Stimulated activated CD4-positive, alpha-beta T cell treated with anti-CD3 and anti-CD28 coated beads, TNF-alpha, amount 100 ng/mL, for 4 hours (primary cell): ENCODE measurements at regions not wholly inside any gene's neighbourhood (a gene's known extent, or its start where the extent isn't known, plus 50 kb on each side); places are given as distances from the start of the nearest gene placed in this dataset.

Experiments
- DNase-seq, 3 experiments: peaks; one replicate each; pipeline ENCODE4 v3.0.0-alpha.2; 2020; ENCODE audit warnings: low read depth in 3 of 3

DNA sequence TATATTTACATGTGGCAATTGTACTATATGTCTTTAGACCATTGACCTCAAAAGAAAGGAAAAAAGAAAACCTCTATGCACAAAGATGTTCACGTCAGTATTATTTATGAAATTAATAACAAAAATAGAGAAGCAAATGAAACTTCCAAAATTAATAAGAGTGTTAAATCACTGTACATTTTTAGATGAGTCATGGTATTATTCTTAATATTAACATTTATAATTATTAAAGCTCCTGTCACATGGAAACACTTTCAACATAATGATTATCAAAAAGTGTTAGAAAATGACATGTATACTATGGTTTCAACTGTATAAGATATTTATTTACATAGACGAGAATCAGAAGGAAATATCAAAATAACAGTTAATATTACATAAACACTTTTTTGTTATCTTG lies 324.9 kb upstream of the RUNX1 start:
- no peak for DNase-seq

DNA sequence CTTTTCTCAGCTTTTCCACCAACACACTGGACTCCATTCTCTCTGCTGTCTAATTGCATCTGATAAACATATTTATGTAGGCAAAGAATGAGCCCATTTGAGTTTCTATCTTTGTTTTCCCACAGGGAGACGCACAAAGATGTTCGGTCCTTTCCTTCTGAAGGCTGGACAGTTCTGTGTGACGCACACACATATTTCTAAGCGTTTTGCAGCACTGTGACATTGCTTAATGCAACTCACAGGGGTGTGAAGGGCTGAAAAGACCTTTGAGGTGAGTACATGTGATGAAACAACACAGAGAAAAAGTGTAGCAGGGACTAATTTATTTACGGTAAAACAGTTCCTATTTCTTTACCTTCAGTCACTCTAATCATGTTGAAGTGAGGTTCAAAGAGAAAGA lies 323.1 kb upstream of the RUNX1 start:
- DNase-seq, result no peak

DNA sequence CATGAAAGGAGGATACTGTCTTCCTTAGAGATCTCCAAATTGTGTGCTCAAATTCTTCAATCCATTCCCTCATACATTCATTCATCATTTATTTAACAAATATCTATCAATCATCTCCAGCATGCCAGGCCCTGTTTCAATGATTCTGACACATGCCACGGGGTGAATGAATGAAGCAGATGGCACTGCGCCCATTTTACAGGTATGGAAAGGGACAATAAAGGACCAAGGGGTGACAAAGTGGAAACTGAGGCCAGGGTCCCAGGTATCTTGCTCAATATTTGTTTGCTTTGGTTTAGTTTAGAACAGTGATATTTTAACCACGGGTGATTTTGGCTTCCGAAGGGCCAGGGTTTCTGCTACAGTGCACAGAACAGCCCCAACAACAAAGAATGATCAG lies 321.6 kb upstream of the RUNX1 start:
- DNase-seq, result no peak

DNA sequence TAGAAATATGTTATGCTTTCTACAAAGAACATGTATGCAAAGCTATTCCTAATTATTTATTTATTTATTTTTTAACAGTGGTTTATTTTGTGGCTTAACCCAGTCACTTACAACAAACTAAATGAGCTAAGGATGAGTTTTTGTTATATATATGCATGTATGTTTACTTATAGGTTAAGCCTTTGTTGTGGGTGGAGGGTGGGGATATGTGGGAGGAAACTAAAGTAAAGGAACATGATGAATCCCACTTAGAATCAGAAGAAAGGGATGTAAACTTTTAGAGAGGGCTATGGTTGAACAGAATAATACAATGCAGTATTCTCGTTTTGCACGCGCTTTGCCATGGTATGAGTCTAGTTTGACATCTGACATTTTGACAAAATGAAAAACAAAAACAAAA lies 321.0 kb upstream of the RUNX1 start:
- no peak for DNase-seq

DNA sequence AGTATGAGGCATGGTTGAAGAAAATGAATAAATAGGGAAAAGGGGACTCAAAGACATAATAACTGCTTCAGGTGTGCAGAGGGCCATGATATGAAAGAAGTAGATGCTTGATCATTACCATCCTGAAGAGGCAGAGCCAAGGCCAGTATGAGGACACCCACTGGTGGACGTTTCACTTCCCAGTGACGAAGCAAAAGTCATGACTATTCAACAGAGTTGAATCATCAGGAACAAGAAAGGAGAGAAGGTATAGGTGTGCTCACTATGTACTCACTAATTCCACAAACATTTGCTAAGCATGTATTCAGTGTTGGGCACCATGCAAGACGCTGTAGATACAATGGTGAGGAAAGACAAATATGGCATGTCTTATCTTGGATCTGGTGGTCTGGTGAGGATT lies 319.2 kb upstream of the RUNX1 start:
- DNase-seq, result no peak

DNA sequence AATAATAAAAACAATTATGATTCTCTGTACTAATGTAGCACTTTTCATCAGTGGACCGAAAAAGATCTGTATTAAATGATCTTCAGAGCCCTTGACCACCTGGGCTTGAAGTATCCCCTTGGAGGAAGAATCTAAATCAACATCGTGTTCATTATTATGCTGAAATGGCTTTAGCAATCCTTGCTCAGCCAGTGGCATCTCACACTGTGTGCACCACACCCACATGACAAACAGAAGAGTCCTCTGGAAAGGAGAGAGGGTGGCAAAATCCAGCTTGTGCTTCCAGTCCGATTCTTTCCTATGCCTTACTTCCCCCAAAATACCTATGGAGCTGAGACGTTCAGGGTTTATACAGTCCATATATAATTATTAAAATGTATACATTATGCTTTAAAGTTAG lies 318.5 kb upstream of the RUNX1 start:
- no peak for DNase-seq

DNA sequence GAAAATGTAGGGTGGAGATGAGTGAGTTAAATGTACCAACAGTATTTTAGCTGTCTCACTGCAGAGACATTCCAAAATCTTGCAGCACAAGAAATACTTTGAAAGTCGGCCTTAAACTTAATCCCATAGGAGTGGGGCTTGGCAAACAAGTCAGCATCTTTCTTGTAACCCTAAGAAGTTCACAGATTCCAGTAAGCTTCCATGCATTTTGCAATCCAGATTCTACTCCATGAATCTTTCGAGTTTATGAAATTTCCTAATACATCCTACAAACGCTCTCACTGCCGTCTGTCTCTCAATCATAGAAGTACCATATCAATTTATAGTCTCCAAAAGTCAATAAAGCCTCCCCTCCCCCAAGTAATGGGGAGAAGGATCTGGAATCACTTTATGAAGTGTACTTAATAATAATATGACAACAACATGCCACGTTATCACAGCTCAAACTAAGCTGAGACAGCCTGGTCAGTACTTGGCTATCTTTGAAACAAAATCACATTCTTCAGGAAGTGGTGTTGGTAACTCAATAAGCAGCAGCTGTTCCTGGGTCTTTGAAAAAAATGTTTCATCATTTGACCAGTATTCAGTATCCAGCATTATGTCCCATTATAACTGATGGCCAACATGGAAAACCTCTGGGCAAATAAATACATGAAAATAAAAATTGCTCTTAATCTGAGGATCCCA lies 317.4 kb upstream of the RUNX1 start:
- no peak for DNase-seq

DNA sequence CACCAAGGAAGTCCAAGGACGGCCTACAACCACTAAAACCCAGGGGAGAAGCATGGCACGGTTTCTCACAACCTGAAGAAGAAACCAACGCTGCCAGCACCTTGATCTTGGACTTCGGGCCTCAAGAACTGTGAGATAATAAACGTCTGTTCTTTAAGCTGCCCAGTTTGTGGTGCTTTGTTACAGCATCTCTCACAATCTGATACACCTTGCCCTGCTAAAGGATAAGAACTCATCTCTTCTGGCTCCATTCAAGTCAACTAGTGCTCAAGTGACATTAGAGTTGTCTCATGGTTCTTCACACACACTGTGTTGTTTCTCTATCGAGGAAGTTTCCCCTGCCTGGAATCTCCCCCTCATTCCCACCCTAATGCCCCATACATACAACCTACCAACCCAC lies 314.4 kb upstream of the RUNX1 start:
- DNase-seq, result no peak

DNA sequence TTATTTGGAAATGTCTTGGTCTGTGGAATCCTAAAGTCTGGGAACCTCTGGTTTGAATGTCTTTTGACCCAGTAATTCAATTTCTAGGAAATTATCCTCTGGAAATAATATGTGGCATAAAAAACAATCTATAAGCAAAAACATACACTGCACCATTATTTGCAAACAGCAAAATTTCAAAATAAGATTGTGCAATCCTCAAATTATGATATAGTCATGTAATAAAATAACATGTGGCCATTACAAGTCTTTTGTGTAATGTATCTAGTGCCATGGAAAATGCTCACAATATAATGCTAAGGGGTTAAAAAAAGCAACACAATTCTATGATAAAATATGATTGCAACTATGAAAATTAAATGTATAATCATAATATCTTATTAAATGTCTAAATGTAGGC lies 312.9 kb upstream of the RUNX1 start:
- DNase-seq, result no peak

DNA sequence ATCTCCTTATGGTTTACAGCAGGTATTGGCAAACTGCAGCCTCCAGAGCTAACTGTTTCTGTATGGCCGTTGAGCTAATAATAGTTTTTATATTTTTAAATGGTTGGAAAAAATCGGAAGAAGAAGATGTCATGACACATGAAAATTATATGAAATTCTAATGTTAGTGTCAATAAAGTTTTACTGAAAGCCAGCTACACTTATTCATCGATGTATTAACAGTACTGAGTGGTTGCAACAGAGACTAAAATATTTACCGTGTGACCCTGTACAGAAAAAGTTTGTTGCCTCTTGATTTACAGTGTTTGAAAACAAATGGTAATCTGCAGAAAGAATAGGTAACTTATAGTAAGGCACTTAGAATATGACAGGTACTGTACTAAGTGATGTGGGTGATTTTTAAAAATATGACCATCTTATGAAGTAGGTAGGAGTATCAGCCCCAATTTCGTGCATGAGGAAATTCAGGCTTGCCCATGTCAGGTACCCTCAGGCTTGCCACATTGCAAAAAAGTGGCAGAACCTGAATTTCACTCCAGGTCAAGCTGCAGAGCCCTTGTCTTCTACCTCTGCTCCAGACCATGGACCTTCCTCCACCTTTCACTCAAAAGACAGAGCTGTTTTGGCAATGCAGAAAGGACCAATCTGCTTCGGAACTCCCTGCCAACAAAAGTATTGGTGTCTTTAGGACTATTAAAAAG lies 311.9 kb upstream of the RUNX1 start:
- no peak for DNase-seq

DNA sequence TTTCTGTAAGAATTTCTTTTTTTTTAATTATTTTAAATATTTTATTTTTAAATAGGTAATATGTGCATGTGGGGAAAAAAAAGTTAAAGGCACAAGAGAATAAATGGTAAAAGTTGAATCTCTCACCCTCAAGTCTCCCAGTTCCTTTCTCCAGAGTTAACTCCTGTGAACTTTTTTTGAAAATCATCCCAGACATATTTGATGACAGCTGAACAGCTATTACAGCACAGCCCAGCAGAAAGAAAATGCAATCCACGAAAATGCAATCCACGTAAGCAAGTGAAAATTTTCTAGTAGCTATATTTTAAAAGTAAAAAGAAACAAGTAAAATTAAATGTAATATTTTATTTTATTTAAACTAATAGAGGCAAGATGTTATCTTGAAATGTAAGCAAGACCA lies 310.0 kb upstream of the RUNX1 start:
- DNase-seq, result no peak

DNA sequence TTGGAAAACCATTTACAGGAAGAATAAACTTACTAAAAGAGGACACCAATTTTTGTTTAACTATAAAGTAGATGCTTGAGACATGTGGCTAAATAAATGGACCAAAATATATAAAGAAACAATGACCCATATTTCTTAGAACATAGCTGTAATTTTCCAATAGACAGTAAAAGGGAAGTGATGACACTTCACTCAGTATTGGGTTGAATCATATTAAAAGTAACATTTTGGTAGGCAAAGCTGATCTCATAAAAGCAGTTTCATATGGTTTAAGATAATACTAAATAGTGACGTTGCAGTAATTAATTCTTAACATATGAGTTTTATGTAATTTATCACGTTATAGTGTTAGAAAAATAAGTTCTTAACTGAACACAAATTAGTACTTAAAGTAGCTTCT lies 308.9 kb upstream of the RUNX1 start:
- DNase-seq, result no peak

DNA sequence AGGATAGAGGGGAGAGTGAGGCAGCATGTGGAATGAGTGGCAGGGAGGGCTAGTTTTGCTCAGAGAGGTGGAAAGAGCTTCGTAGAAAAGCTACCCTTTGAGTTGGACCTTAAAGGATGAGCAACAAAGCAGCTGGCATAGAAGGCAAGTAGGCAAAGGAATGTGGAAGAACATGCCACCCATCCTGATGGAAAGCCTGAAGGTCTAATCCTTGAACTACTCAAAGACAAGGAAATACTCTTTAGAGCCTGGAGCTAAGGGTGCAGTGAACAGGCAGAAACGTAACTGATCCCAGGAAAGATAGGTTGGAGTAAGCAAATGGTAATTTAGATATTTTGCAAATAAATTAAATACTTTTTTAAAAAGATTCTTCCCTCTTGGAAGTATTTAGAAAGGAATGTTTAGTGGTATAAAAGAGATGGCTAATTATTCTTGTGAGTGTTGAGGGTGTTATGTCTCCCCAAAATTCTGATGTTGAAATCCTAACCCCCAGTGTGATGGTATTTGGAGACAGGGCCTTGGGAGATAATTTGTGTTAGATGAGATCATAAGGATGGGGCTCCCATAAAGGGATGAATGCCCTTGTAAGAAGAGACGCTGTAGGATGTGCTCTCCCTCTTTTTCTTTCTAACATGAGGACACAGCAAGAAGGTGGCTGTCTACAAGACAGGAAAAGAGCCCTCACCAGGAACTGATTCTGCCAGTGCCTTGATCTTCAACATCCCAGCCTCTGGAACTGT lies 308.1 kb upstream of the RUNX1 start:
- no peak for DNase-seq

DNA sequence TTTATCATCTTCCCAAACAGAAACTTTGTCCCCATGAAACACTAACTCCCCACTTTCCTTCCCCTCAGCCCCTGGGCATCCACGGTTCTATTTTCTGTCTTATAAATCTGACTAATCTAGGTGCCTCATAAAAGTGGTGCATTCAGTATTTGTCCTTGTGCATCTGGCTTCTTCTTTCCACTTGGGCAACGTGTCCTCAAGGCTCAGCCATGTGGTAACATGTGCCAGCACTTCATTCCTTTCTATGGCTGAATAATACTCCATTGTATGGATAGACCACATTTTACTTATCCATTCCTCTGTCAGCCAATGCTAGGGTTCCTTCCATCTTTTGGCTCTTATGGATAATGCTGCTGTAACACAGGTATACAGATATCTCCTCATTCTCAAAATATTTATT lies 305.0 kb upstream of the RUNX1 start:
- DNase-seq, result no peak

DNA sequence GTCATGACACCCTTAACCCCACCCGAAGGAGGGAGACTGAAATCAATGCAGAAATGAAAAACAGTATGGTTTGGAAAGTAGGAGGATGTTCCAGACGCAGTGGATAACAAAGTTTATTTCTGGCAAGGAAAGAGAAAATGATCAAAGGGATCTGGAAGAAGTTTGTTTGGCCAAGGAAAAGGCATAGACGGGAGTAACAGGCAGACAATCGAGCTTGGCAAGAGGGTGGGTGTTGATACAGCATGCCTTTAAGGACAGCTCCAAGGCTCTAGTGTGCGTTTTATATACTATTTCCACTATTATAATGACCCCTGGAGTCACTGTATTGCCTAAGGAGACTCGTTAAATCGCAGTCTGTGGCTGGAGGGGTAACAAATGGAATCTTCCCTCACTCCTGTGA lies 303.7 kb upstream of the RUNX1 start:
- no peak for DNase-seq

DNA sequence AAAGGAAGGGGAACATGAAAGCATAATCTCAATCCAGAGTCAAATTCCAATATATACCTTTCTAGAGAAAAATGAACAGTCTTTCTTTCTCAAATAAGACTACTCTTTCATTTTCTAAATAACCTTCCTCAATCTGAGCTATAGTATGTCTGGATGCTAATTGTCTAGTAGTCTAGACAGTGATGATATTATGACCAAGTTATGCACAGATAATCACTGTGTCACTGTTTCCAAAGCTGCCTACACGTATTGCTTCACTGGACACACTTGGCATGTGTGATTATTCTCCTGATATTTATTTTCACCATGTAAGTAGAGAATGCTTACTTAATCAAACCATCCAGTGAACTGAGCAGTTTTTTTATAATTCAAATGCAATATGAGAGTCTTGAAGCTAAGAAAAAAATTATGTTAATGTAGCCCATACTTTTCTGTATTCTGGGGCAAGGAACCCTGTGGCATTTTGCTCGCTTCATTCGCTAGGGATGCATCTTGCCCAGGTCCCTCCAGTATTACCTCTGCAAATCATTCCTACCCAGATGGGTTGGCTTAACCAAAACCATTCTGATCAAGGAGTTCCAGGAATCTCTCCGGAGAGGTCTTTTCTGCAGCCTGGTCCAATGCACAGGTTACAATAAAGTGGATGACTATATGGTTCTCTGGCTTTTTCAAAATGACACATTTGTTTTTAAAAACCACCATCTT lies 303.1 kb upstream of the RUNX1 start:
- no peak for DNase-seq

DNA sequence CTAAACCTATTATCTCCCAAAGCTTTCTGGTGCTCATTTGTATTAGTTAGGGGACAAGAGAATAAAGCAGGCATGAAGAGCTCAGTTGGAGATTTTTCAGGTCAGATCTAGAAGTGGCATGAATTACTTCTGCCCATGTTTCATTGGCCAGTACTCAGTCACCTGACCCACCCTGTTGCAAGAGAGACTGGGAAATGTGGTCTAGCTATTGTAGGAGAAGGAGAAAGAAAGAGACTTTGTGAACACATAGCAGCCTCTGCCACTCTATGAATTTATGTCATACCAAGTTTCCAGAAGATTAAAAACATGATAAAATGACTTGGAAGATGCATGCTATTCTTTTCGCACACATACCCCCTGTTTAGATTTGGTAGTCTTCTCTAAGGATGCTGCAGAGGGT lies 302.3 kb upstream of the RUNX1 start:
- no peak for DNase-seq

DNA sequence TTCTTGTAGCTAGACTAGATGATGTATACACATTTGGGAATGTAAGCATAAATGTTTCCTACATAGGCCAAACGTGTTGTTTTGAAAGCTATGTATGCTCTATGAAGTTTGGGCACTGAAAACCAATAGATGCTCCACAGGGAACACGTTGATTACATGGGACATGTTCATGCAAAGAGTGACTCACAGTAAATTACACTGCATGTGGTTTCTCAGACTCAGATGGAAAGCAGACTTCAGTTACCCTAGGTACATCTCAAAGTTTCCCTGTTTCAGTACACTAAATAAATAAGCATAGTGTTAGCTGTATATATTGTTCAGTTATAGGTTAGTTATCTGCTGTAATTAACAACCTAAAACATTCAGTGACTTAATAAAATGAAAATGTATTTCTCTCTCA lies 301.9 kb upstream of the RUNX1 start:
- DNase-seq, result no peak

DNA sequence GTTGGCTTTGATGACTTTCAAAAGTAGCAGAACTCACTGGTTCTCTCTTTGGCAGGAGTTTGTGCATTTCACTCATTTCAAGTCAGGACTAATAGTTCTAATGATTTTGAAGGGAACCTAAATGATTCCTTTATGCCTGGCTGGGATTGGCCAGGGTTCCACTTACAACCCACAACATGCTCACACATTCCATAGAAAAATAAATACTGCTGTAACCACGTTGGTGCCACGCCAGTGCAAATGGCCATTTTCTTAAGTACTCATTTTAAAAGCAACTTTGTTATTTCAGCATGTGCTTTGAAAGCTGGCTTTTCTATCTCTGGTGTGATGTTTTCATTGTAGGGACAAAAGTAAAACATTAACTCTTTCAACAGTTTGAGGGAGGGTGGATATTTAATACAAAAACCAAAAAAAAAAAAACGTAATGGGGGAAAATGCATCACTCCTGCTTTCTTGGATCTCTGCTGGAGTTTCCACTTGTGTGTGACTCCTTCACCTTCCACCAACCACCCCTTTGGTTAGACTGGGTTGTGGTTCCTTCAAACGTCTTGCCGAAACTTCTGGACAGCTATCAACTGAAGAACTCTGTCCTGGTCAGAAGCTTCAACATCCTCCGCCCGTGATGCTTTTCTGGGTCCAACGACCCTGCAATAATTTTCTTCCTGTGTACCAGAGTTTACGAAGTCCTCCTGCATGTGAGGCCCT lies 300.4 kb upstream of the RUNX1 start:
- DNase-seq, result no peak

DNA sequence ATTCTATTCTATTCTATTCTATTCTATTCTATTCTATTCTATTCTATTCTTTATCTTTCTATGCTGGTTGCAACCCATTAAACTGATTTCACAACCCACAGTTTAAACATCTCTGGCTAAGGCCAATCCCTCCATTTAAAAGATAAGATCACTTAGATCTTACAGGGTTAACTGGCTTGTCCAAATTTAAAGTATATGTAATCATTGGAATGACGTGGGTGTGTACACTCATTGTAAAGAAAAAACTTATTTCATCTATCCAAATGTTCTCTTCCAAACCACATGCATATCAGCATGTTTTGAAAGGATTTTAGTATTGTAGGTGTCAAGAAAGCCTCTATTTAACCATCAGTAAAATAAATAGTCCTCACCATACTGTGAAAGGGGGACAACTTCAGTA lies 299.6 kb upstream of the RUNX1 start:
- no peak for DNase-seq

DNA sequence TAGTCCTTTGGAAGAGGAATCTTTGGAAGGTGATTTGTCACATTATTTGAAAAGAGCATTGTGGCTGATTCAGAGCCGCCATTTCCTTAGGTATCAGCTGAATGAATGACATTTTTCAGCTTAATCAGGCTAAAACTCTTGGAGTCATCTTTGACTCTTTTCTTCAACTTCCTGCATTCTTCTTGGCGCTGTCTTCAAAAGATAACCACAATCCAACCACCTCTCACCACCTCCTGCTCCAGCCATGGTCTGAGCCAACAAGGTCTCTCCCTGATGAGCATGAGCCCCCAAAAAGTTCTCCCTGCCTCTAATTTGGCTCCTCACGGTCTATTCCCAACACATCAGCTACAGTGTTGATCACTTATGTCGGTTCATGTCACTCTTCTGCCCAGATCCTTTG lies 297.6 kb upstream of the RUNX1 start:
- no peak for DNase-seq

DNA sequence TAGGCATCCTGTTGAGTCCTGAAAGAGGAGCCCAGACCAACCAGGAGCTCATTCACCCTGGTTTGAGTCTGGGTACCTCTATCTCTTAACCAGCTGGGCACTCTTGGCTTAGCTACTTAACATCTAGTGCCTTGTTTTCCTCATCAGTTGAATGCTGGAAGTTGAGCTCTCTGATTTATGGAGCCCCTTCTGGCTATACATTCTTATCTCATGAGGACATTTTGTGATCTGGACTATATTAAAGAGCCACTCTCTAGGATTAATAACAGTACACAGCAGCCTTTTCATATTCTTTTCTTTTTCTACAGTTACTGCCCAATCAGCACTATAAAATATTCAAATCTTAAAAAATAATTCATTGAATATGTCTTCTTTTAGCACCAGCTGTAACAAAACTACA lies 296.9 kb upstream of the RUNX1 start:
- DNase-seq, result no peak
